Umbilical cord (tissue), 1 donor: ENCODE measurements at regions not wholly inside any gene's neighbourhood (a gene's known extent, or its start where the extent isn't known, plus 50 kb on each side); places are given as distances from the start of the nearest gene placed in this dataset.
A peak's percentile ranks its signal among the peaks of the same experiment; 100 is the strongest.

Source experiments
- DNase-seq: peaks from one replicate; pipeline ENCODE4 v3.0.0-alpha.2; 2015; ENCODE audit warnings: low spot score

DNA sequence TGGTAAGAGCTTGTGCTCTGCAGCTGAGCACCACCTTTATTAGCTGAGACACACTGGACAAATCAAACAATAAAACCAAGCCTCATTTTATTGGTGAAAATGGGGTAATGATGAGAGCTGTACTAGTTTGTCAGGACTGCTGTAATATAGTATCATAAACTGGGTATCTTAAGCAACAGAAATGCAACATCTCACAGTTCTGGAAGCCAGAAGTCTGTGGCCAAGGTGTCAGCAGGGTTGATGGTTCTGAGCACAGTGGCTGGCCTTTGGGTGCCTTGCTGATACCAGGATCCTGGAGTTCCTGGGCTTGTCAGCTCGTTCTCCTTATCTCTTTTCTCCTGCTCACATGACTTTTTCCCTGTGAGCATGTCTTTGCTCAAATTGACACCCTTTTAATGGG, 513.1 kb downstream of the IRX1 start:
- DNase-seq: no peak

DNA sequence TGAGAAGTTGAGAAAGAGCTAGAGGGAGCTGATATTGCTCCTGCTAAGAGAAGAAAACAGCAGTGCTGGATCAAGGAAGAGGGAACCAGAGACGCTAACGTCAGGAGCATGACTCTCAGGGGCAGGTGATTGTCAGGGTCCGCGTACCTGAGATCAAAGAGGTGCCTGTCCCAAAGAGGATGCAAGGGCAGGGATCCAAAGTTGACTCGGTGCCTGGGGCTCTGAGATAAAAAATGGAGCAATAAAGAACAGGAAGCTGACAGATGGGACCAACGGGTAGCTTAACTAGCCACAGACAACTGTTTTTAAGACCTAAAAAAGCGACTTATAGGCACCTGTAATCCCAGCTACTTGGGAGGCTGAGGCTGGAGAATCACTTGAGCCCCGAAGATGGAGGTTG, 517.8 kb downstream of the IRX1 start:
- DNase-seq: no peak

DNA sequence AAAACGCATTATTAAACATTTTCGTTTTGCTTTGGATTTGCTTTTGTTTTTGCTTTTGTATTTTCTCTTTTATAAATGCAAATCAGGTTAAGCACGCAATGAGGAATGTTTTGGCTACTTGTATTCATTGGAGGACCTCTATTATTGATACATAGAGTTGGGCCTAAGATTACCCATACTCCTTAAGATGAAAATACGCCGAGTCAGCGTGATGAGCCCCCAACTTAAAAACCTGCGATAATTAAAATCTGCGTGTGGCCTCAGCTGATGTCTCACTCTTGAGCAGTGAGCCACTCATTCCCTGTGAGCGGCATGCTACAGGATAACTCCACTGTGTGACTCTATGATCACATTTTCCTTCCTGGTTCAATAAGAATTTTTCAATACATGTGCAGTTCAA, 518.3 kb downstream of the IRX1 start:
- DNase-seq: no peak

DNA sequence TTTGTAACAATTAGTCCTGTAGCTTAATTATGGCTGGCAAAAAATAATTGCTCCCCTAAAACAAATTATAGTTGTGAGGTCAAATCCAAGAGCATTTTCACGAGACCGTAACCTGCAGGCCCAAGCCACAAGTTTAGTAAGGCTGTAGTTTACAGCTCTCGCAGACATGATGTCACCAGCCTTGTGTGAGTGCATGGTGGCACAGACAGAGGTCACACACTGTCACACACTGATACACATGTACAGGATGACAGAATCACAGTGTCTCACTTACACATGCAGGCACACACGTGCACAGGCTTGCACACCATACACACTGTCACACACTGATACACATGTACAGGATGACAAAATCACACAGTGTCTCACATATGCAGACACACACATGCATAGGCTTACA, 518.8 kb downstream of the IRX1 start:
- no peak for DNase-seq

DNA sequence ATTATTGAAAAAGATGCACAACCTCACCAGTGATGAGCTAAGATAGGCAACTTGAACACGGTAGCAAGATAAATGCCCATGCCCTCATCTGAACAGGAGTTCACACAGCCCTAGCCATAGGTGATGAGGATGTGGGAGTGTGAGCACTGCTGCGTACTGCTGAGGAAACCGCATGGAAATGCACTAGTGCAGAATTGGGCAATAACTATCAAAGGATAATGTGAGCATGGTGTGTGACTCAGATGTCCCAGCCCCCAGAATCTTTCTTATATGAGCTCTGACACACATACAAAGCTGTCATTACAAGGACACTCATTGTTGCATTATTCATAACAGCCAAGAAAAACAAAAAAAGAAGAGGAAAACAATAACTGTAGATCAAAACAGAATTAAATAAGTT, 521.2 kb downstream of the IRX1 start:
- no peak for DNase-seq

DNA sequence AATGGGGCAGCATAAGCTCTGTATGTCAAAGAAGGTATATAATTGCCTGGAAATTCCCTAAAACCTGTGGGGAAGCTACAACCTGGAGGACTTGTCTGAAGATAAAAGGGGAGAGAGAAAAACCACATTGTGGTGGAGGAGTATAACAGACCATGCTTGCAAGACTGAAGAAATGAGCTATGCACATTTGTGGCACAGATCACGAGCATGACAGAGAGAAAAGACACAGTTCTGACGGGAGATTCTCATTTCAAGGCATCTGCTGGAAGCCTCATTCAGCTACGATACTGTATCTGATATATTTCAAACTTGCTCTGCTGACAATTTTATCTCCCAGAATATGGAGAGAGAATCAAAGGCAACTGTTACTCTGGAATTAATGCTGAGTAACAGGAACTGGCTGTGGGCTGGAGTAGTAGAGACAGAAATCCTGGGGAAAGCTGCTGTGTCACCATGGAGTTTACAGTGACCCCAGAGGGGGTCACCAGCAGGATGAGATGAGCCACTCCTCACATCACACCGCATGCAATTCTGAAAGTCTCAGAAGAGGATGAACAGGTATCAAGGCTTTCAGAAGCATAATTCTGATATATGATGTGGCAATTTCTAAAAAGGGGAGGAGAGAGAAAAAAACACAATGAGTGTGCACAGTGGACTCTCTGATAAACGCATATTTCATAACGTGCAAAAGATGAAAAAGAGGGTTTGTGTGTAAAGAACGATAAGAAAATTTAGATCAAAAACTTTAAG, 528.8 kb downstream of the IRX1 start:
- peak; percentile 62 for DNase-seq

DNA sequence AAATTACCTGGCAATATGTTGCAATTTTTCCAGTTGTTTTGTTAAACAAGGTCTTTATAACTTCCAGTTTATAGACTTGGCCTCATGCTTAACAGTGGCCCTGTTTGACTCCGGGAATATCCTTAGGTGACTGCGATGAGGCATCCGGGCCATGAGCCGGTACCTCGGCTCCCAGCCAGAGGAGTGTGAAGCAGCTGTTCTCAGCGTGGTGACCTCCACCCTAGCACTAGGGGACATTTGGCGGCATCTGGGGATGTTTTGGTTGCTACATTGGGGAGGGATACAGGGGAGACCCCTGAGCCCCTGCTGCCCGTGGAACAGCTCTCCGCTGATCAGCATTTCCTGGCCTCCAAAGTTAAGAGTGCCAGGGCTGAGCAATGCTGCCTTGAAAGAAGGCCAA, 533.4 kb downstream of the IRX1 start:
- DNase-seq: no peak

DNA sequence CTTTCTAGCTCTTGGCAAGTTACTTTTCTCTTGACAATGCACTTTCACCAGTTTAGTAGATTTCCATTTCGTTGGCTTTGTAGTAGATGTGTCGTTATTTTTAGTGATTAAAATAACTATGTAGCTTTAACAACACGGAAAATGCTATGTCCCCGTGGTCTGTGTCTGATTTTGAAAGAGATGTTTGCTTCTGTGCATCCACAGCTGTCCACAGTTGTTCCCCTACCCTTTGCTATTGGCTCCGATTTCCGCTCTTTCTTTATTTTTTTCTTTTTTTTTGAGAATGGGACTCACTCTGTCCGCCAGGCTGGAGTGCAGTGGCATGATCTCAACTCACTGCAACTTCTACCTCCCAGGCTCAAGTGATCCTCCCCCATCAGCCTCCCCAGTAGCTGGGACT, 533.9 kb downstream of the IRX1 start:
- no peak for DNase-seq

DNA sequence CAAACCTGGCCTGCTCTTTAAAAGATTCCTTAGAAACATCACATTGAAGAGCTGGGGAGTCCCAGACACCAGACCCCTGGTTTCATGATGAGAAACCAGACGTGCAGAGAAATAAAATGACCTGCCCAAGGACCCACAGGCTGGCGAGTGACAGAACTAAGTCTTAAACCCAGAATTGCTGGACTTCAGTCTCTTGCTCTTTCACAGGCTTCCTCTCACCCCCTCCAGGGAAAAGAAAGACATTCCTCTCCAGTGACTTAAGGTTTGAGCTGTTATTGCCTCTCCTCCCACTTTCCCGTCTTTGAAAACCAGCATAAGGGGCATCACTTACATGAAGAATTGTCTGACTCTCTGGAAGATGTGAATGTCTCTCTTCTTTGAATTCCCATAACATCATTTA, 535.2 kb downstream of the IRX1 start:
- DNase-seq: no peak

DNA sequence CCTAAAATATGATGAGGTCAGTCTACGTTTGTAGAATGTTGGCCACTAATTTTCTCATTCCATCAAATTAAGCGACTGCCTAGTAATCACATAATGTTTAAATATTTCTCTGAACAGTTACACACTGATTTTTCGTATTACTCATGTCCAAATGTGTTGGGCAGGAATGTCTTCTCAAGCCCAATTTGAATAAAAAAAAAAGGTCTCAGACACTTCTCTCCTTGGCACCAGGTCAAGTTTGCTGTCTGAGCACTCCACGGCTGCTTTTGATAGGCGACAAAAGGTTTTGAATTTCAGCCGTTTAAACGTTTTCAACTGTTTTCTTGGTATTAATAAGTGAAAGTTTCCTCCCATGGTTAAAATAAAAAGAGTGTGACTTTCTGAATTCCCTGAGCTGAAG, 542.1 kb downstream of the IRX1 start:
- DNase-seq: no peak

DNA sequence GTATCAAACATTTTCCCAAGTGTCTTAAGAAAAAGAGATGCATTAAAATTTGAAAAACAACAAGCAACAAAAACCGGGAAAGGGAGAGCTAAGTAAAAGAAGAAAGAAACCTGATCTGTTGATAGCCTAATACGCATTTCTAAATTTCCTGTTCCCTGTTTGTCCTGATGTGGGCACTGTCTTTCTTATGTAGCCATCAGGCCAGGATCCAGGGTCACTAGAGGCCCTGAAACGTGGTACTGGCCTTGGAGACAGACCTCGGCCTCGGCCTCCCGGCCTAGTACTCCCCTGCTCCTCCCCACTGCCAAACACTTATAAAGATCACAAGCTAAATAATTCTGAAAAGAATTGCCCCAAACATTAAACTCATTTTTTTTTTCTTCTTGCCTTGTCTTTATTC, 547.2 kb downstream of the IRX1 start:
- DNase-seq: no peak

DNA sequence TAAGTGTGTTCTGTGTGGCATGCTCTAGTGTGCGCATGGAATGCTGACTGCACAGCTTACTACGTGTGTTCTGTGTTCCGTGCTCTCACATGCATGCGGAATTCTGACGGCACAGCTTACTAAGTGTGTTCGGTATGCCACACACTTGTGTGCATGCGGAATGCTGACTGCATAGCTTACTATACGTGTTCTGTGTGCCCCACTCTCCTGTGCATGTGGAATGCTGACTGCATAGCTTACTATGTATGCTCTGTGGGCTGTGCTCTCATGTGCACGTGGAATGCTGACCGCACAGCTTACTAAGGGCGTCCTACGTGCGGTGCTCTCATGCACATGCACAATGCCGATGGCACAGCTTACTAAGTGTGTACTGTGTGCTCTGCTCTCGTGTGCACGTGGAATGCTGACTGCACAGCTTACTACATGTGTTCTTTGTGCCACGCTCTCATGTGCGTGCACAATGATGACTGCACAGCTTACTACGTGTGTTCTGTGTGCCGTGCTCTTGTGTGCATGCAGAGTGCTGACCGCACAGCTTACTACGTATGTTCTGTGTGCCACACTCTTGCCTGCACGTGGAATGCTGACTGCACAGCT, 548.9 kb downstream of the IRX1 start:
- DNase-seq: no peak

DNA sequence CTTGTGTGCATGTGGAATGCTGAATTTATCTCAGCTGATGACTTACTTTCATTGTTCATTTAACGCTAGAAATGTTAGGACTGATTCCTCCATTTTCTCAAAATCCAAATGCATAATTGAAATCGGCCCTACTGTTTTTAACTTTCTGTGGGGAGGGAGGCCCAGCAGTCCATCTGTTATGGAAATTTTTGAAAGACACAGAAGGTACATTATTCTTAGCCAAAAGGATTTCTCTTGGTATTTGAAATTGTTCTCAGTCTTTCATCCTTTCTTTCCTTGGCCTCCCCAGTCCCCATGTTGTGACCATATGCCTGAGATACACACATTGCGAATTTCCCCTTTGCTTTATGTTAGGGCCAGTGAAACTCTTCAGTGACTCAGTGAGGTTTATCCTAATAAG, 549.9 kb downstream of the IRX1 start:
- no peak for DNase-seq

DNA sequence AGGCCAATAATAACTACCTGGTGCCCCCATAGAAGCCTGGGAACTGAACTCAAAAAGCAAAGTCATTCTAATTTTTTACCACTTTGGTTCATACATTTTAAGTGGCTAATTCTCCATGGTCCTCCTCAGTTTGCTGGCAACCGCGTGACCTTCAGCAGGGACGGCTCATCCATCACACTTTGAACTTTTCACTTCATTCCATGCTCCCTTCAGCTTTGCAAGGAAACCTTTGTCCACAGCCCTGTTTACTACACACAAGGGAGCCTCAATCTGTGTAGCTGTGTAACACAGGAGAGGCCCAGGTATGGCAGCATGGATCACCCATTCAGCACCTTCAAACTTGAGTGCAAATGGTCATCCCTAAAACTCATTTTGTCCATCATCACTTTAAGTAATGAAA, 552.4 kb downstream of the IRX1 start:
- no peak for DNase-seq

DNA sequence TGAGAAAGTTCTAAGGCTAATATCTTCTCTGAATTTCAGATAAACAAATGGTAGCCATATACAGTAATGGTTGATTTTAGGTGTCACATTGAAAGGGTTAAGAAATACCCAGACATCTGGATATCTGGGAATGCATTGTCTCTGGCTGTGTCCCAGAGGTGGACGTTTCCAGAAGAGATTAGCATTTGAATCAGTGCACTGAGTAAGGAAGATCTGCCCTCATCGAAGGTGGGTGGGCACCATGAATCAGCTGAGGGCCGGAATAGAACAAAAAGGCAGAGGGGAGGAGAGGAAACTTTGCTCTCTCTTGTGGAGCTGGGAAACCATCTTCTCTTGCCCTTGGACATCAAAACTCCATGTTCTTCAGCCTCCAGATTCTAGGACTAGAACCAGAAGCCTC, 554.4 kb downstream of the IRX1 start:
- DNase-seq: no peak

DNA sequence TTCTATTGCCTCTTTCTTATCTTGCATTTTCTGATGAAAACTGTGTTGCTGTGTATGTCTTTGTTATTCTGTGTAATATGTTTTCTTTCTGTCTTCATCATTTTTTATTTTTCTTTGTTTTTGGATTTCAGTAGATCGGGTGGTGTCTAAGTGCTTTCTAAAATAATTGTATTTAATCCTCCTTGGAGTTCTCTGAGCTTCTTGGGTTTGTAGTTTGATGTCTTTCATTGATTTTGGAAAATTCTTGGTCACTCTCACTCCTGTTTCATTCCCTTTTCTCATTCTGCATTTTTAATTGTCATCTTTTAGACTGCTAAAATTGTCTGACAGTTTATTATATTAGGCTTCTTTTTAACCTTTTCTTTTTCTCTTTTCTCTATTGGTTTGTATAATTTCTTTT, 560.5 kb downstream of the IRX1 start:
- DNase-seq: no peak

DNA sequence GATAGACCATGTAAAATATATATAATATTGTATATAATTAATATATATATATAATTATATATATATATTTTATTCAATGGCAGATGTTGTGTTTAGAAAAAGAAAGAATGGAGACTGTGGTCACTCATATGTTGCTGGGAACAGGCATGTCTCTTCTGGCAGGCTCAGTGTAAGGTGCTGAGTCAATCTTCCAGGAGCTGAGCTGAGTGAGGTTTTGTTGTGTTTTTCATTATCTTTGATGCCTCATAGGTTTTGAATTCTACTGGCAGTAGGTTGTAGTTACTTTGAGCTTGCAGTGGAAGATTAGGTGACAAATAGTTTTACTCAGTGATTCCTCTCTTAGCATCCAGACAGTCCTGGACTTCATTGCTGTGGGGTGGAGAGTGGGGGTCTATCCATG, 561.3 kb downstream of the IRX1 start:
- no peak for DNase-seq

DNA sequence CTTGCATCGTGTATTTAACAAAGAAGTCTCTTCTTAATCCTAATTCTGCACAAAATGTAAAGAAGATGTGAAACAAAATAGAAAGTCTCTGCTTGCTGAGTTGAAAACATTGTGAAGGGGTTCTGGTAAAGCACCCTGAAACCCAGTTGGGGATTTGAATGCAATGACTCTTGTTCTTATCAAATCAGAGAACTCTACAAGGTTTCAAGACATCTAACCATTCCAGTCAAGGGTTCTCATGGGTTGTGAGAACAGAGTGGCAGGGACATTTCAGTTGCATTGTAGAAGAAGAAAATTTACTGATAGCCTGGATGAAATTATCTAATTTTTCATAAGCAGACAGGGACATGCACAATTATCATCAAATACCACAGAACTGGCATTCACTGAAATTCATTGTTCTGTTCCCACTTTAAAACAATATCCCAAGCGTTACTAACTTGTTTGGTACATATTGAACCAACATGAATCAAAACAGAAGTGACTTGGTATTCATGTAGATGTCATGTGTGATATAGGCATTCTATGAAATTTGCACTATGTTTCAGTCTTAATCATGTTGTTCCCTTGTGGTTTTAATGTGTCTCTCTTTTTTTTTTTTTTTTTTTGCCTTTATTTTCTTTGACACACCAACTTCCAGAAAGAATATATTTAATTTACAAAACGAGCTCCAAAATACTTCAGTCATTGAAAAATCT, 563.3 kb downstream of the IRX1 start:
- DNase-seq: no peak

DNA sequence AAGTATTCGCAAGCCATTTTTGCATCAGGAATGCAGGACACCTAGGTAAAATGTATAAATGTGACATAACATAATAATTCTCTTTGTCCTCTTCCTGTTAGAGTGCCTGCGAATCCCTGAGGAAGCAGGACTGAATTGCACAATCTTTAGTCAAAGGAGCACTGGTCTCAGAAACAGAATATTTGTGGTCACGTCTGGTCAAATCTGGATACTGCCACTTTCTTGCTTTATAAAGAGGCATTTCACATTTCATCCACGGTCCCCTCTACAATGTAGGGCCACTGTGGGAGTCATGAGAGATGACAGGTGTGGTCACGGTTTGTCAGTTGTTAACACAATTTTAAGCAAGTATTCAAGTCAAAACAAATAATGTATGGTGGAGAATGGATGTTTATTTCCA, 564.0 kb downstream of the IRX1 start:
- DNase-seq: no peak

DNA sequence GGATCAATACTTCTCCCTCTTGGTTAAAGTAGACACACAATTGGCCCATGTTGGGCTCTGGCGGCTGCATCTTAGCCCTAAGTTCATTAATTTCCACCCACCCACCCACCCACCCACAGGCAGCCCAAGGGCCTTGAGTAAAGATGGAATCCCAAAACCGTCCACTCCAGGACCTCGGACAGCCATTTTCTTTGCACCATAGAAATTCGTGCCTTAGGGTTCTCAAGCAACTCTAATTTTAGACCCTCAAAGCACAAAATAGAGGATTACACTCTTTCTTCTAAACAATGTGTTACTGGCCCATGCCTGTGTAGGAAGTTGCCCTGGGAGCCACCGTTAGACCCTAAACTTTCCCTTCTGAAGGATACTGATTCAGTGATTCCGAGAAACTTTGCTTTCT, 568.5 kb downstream of the IRX1 start:
- no peak for DNase-seq

DNA sequence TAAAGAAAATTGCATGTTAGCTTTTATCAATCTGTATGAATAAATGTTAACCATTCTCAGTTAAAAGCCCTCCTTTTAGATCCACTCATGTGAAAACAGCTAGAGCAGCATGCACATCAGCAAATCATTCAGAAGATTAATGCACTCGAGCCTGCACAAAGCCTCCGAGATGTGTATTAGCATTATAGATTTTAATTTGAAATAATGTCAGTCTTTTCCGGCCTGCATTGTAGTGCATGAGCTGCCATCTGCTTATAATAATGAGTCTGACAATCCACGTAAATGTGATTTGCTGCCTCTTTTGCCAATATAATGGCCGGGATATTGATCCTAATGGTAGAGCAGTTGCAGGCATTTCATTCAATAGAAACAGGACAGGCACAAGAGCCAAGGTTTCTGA, 585.1 kb downstream of the IRX1 start:
- DNase-seq: no peak

DNA sequence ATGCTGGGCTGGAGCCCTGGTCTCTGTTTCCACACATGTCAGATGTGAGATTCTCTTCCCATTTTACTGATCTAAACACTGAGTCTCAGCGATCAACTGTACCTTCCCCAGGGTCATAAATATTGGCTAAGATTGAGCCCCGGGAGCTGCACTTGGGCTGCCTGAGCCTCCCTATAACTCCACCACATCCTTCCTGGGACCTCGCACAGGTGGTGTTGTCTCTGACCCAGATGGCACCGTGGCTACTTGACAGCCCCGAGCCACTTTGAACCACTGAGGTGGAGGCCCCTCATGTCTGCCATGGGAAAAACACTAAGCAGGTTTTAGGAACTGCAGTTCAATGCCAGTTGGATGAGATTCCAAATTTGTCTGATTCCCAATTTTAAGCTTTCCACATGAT, 586.5 kb downstream of the IRX1 start:
- DNase-seq: no peak

DNA sequence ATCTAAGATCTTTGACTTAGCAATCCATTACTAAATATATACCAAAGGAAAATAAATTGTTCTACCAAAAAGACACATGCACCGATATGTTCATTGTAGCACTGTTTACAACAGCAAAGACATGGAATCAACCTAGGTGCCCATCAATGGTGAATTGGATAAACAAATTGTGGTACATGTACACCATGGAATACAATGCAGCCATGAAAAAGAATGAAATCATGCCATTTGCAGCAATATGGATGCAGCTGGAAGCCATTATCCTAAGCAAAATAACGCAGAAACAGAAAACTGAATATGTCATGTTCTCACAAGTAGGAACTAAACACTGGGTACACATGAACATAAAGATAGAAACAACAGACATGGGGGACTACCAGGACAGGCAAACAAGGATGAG, 589.5 kb downstream of the IRX1 start:
- DNase-seq: no peak
